ENCODE measurements at regions not wholly inside any gene's neighbourhood (a gene's known extent, or its start where the extent isn't known, plus 50 kb on each side); places are given as distances from the start of the nearest gene placed in this dataset.

DNA sequence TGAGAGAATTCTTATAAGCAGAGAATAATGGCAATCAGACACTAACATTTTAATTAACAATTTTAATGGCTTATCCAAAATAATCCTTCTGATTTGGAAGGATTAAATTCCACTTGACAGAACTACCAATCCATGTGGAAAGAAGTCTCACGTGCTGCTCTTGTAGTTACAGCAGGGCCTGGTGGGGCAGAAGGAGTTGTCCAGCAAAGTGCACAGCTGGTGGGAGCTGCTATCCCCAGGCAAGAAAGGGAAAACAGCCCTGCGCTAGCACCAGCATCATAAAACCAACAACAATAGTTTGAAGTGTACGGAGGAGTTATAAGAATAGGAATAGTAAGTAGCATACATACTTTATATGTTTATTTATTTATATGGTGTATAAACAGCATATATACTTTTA is 127.4 kb upstream of the TRIM2 start:
- Histone ChIP-seq H3K27me3 (ENCODE audit: insufficient read depth, low read depth) (no peaks in the 10 kb centered on the region), H3K4me1 (replicated peaks; ENCODE audit: insufficient read depth) (peaks cover 10% of the 10 kb centered on the region), H3K79me2 (ENCODE audit: low read depth) (no peaks in the 10 kb centered on the region), H4K20me1 (ENCODE audit: insufficient read depth) (no peaks in the 10 kb centered on the region), H3K27ac (no peak overlapping the region), H3F3A (ENCODE audit: insufficient read depth, low read depth) (no peaks in the 10 kb centered on the region), H2AFZ (no peak overlapping the region), H3K4me3 (no peak overlapping the region), H3K4me2 (no peak overlapping the region), H3K9me3 (ENCODE audit: insufficient read depth, low read depth) (no peaks in the 10 kb centered on the region), H3K9me2 (ENCODE audit: insufficient read depth) (no peaks in the 10 kb centered on the region), H3K36me3 (ENCODE audit: low read depth) (no peaks in the 10 kb centered on the region)
- DNase-seq: no peak
- ChIA-PET POLR2A (ENCODE audit: unreplicated experiment) (no interaction called here), CTCF (no interaction called here)
- BruUV-seq (replicated peaks): no TSS peak
- no peak for TF ChIP-seq EZH2 (IDR thresholded peaks at IDR 0.05; ENCODE audit: low read depth)
- TF ChIP-seq, protein P1, sequence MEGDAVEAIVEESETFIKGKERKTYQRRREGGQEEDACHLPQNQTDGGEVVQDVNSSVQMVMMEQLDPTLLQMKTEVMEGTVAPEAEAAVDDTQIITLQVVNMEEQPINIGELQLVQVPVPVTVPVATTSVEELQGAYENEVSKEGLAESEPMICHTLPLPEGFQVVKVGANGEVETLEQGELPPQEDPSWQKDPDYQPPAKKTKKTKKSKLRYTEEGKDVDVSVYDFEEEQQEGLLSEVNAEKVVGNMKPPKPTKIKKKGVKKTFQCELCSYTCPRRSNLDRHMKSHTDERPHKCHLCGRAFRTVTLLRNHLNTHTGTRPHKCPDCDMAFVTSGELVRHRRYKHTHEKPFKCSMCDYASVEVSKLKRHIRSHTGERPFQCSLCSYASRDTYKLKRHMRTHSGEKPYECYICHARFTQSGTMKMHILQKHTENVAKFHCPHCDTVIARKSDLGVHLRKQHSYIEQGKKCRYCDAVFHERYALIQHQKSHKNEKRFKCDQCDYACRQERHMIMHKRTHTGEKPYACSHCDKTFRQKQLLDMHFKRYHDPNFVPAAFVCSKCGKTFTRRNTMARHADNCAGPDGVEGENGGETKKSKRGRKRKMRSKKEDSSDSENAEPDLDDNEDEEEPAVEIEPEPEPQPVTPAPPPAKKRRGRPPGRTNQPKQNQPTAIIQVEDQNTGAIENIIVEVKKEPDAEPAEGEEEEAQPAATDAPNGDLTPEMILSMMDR (conservative IDR thresholded peaks at IDR 0.05): no peak
- intact Hi-C loops (cut with micrococcal nuclease; ENCODE audit: unreplicated experiment): no loop called here

DNA sequence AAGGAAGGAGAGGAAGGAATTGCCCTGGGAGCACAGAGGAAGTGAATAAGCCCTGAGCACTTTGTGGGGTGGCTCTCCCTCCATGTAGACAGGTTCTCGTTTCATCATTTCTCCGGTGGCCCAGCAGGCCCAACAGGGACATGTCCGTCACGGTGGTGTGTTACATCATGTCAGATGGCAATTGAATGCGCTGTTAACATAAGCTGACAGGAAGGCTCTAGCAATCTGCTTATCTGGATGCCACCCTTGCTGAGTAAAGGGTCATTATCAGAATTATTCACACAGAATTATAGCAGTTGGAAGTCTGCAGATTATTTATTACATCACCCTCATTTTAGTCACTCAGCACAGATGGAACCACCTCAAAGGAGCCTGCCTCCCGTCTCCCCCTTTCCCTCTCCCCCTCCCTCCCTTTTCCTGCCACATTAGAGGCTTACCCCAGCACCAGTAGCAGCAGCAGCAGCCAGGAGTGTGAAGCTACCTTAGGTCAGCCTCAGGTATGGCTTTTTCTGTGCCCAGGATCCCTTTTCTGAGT is 124.3 kb upstream of the TRIM2 start:
- no peaks in the 10 kb centered on the region for H3K79me2 ChIP-seq (ENCODE audit: low read depth)
- H3K27ac ChIP-seq: no peak overlapping the region
- H3K36me3 ChIP-seq (ENCODE audit: low read depth): no peaks in the 10 kb centered on the region
- no peak overlapping the region for H3K4me2 ChIP-seq
- no peak overlapping the region for H2AFZ ChIP-seq
- H3K9me3 ChIP-seq (ENCODE audit: insufficient read depth, low read depth): no peaks in the 10 kb centered on the region
- H3K9me2 ChIP-seq (ENCODE audit: insufficient read depth): no peaks in the 10 kb centered on the region
- DNase-seq: no peak
- H3K27me3 ChIP-seq (ENCODE audit: insufficient read depth, low read depth): no peaks in the 10 kb centered on the region
- ChIA-PET POLR2A (ENCODE audit: unreplicated experiment) (interaction anchor here (0.6 kb wide), 1 partner anchor 83 kb away, joined by 22 read pairs; no protein-coding TSS in a partner anchor), CTCF (interaction anchor here (0.6 kb wide), 1 partner anchor 109 kb away, joined by 17 read pairs; no protein-coding TSS in a partner anchor)
- H3F3A ChIP-seq (ENCODE audit: insufficient read depth, low read depth): no peaks in the 10 kb centered on the region
- intact Hi-C loops (cut with micrococcal nuclease; ENCODE audit: unreplicated experiment): no loop called here
- peaks cover 13% of the 10 kb centered on the region for H3K4me1 ChIP-seq (replicated peaks; ENCODE audit: insufficient read depth)
- no peak overlapping the region for H3K4me3 ChIP-seq
- BruUV-seq (replicated peaks): no TSS peak
- H4K20me1 ChIP-seq (ENCODE audit: insufficient read depth): no peaks in the 10 kb centered on the region
- TF ChIP-seq, protein P1 (conservative IDR thresholded peaks at IDR 0.05): no peak
- no peak for TF ChIP-seq EZH2 (IDR thresholded peaks at IDR 0.05; ENCODE audit: low read depth)

DNA sequence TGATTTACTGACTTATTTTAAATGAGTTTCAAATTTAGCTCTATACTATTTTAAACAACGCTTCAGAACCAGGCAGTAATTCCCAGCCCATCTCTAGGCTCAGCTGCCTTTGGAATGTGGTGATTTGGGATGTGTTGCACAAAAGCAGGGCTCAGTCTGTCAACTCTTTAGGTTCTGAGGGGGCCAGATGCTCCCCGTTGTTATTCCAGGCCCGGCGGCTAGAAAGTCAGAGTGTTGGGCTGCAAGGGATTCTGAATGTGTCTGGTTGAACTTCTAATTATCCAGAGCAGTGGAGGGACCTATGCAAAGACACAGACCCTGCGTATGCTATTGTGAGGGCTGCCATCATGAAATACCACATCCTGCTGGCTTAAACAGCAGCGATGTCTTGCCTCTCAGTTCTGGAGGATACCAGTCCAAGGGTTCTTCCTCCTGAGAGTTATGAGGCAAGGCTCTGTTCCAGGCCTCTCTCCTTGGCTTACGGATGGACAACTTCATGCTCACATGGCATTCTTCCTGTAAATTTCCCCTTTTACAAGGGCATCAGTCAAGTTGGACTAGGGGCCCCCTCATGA is 123.2 kb upstream of the TRIM2 start:
- no peak overlapping the region for H3K27ac ChIP-seq
- H3K79me2 ChIP-seq (ENCODE audit: low read depth): no peaks in the 10 kb centered on the region
- no peaks in the 10 kb centered on the region for H4K20me1 ChIP-seq (ENCODE audit: insufficient read depth)
- ChIA-PET POLR2A (ENCODE audit: unreplicated experiment) (interaction anchor here (0.5 kb wide), 1 partner anchor 112 kb away, joined by 12 read pairs; no protein-coding TSS in a partner anchor), CTCF (no interaction called here)
- intact Hi-C loops (cut with micrococcal nuclease; ENCODE audit: unreplicated experiment): no loop called here
- no TSS peak for BruUV-seq (replicated peaks)
- H2AFZ ChIP-seq: no peak overlapping the region
- TF ChIP-seq, protein P1 (conservative IDR thresholded peaks at IDR 0.05): no peak
- TF ChIP-seq EZH2 (IDR thresholded peaks at IDR 0.05; ENCODE audit: low read depth): no peak
- H3K4me2 ChIP-seq: no peak overlapping the region
- no peaks in the 10 kb centered on the region for H3K9me2 ChIP-seq (ENCODE audit: insufficient read depth)
- H3F3A ChIP-seq (ENCODE audit: insufficient read depth, low read depth): no peaks in the 10 kb centered on the region
- no peaks in the 10 kb centered on the region for H3K9me3 ChIP-seq (ENCODE audit: insufficient read depth, low read depth)
- H3K36me3 ChIP-seq (ENCODE audit: low read depth): no peaks in the 10 kb centered on the region
- H3K27me3 ChIP-seq (ENCODE audit: insufficient read depth, low read depth): no peaks in the 10 kb centered on the region
- no peak overlapping the region for H3K4me3 ChIP-seq
- peaks cover 18% of the 10 kb centered on the region for H3K4me1 ChIP-seq (replicated peaks; ENCODE audit: insufficient read depth)
- DNase-seq: no peak

All from PC-9 (cell line).